Heart right ventricle (tissue), 16 donors: ENCODE measurements at regions not wholly inside any gene's neighbourhood (a gene's known extent, or its start where the extent isn't known, plus 50 kb on each side); places are given as distances from the start of the nearest gene placed in this dataset.

Source experiments
- ATAC-seq, 8 donors: fragments of 200-7000 bp; cut with Tn5 transposase; one replicate each; pipeline ENCODE4 v1.9.1; 2020; ENCODE audit warnings: mild to moderate bottlenecking in 8 of 8, moderate library complexity in 8 of 8, moderate number of reproducible peaks in 1 of 8
- DNase-seq, 2 donors: peaks; one replicate each; pipeline ENCODE4 v3.0.0-alpha.2; 2020
- H3K27ac ChIP-seq, 10 donors: fragments of 200-600 bp; sonication (generic) in 2 of 10; one replicate each; pipeline versions ENCODE4 v1.5.0 to v1.8.0; 2020 to 2022; ENCODE audit warnings: mild to moderate bottlenecking in 3 of 10
- H3K27me3 ChIP-seq, 7 donors: fragments of 200-600 bp; one replicate each; pipeline ENCODE4 v1.8.0; 2021 to 2022; ENCODE audit warnings: mild to moderate bottlenecking in 2 of 7
- H3K36me3 ChIP-seq, 9 donors: fragments of 200-600 bp; sonication (generic) in 1 of 9; one replicate each; pipeline versions ENCODE4 v1.5.0 to v1.8.0; 2020 to 2022; ENCODE audit warnings: mild to moderate bottlenecking in 2 of 9
- H3K4me1 ChIP-seq, 9 donors: fragments of 200-600 bp; sonication (generic) in 1 of 9; one replicate each; pipeline versions ENCODE4 v1.5.0 to v1.8.0; 2020 to 2022; ENCODE audit warnings: mild to moderate bottlenecking in 4 of 9
- H3K4me3 ChIP-seq, 10 donors: fragments of 200-600 bp; sonication (generic) in 2 of 10; one replicate each; pipeline versions ENCODE4 v1.5.0 to v1.8.0; 2020 to 2022; ENCODE audit warnings: mild to moderate bottlenecking in 7 of 10, moderate library complexity in 2 of 10
- H3K9me3 ChIP-seq, 11 donors: fragments of 200-600 bp in 10 of 11; sonication (generic) in 2 of 11; one replicate each; pipeline versions ENCODE4 v1.5.0 to v1.8.0; 2013 to 2022; ENCODE audit warnings: mild to moderate bottlenecking in 2 of 11, control low read depth in 1 of 11, moderate library complexity in 1 of 11
- WGBS, 2 donors: extraction: QIAGEN DNeasy Blood & Tissue Kit; methylation state at CpG; one replicate each; pipeline ENCODE4 v1.1.7; 2013; ENCODE audit warnings: inconsistent platforms in 1 of 2; 5-methylcytosine and 5-hydroxymethylcytosine counted together
- intact Hi-C, 10 donors: fragments of 100-400 bp; cut with DNase I; formaldehyde crosslinking; loops; one replicate each; pipeline versions ENCODE4 v1.11.1 to v1.14.2; 2022
- TF ChIP-seq, protein P1 (sequence below), 9 donors: fragments of 200-600 bp; sonication (generic) in 2 of 9; IDR thresholded peaks; one replicate each; pipeline versions ENCODE4 v1.5.0 to v1.8.0; 2021 to 2022; ENCODE audit warnings: antibody characterized with exemption in 9 of 9, mild to moderate bottlenecking in 5 of 9, moderate library complexity in 1 of 9
- donor health status: Arrhythmogenic right ventricular cardiomyopathy.
- donor health status: ischemic (EF 13 %, LVEDD 7.1; RV severe dilation, severe dysfunction).
- donor health status: healthy with polysubstance abuse.
- donor health status: DM: no; HTN: yes; CAD: no.
- donor health status: DM: no; HTN: no; CAD: no.
- donor health status: ischemic (EF 25% LVEDD 6.9; RV normal size, moderate dysfunction).
- donor health status: ischemic (EF 25% LVEDD 5.7; RV mildly dilated, moderate dysfunction).
- donor health status: healthy.
- donor health status: DM: yes; HTN: yes; CAD: no.
- donor health status: Ischemic cardiomyopathy.
- donor health status: ischemic (EF 35%, LVEDD 5.7; RV mildly dilated, moderate dysfunction).
- donor health status: nonischemic (EF 11% LVEDD 7.7; RV severe dilation, severe dysfunction).
- donor health status: DM: yes; HTN: yes; CAD: no.
- donor health status: PGD.
- donor health status: ischemic (EF 29% LVEDD 5.4; RV normal size, mild dysfunction).
- donor health status: nonischemic (EF 23%, LVEDD 6.1; RV moderate dilation, normal function).

DNA sequence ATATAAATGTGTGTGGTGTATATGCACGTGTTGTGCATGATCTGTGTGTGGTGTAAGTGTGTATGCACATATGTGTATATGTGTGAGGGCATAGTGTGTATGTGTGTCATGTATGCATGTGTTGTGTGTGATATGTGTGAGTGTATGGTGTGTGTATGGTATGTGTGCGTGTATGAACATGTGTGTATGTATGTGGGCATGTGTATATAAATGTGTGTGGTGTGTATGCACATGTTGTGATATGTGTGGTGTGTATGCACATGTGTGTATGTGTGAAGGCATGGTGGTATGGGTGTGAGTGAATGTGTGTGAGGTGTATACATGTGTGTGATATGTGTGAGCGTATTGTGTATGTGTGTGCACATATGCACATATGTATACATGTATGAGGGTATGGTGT is 198.7 kb downstream of the RBFOX3 start:
- Histone ChIP-seq H3K9me3 (no peaks in the 10 kb centered on the region), H3K4me1 (peaks cover 0 to under 1% (median 0%) of the 10 kb centered on the region in 9 donors), H3K36me3 (no peaks in the 10 kb centered on the region), H3K4me3 (no peak overlapping the region), H3K27me3 (peaks cover under 1 to 89% (median 73%) of the 10 kb centered on the region in 7 donors), H3K27ac (no peak overlapping the region)
- intact Hi-C loops: loop anchor here in 2 of 10 donors (5.0 to 10.0 kb wide), 2 partner anchors 293 to 295 kb away; no protein-coding TSS in a partner anchor
- ATAC-seq: no peak
- 85 to 90% methylated on average over 3 of the region's 3 CpGs for WGBS, 2 donors
- TF ChIP-seq, protein P1, sequence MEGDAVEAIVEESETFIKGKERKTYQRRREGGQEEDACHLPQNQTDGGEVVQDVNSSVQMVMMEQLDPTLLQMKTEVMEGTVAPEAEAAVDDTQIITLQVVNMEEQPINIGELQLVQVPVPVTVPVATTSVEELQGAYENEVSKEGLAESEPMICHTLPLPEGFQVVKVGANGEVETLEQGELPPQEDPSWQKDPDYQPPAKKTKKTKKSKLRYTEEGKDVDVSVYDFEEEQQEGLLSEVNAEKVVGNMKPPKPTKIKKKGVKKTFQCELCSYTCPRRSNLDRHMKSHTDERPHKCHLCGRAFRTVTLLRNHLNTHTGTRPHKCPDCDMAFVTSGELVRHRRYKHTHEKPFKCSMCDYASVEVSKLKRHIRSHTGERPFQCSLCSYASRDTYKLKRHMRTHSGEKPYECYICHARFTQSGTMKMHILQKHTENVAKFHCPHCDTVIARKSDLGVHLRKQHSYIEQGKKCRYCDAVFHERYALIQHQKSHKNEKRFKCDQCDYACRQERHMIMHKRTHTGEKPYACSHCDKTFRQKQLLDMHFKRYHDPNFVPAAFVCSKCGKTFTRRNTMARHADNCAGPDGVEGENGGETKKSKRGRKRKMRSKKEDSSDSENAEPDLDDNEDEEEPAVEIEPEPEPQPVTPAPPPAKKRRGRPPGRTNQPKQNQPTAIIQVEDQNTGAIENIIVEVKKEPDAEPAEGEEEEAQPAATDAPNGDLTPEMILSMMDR (IDR thresholded peaks at IDR 0.05): no peak
- no peak for DNase-seq

DNA sequence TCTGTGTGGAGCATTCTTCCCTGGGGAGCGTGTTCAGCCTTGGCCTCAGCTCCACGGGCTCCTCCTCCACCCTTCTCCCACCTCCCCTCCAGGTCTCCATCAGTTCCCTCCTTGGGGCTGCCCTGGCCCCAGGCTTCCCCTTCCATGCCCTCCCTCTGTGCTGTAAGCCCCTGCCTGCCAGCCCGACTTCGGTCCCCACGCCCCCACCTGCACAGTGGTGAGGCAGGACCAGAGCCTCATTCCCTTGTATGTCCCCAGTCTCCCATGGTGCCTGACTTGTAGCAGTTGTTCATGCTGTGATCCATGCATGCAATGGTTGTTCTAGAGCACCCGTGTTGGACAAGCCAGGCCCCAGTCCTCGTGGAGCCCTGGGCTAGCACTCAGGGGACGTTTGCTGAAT is 199.4 kb downstream of the RBFOX3 start:
- peaks cover 7 to 89% (median 73%) of the 10 kb centered on the region in 7 donors for H3K27me3 ChIP-seq
- DNase-seq: no peak

DNA sequence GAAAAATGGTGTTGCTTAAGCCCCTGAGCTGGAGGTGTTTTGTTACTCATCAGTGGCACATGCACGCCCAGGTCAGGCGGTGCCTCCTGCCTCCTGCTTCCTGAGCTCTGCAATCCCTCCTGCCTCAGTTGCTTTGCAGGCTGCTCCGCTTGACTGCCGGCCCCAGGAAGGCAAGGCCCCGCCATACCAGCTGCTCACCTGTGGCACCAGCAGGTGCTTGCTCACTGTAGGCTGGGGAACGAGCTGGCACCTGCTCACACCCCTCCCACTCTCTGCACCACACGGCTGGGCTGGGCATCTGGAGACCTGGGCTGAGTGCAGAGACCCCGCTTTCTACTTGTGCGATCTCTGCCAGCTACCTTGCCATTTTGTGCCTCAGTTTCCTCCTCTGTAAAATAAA is 200.2 kb downstream of the RBFOX3 start:
- 78 to 79% methylated on average over 9 of the region's 9 CpGs for WGBS, 2 donors
- Histone ChIP-seq H3K36me3 (no peaks in the 10 kb centered on the region), H3K27me3 (peaks cover 7 to 89% (median 73%) of the 10 kb centered on the region in 7 donors), H3K4me3 (no peak overlapping the region), H3K27ac (no peak overlapping the region), H3K9me3 (no peaks in the 10 kb centered on the region), H3K4me1 (peaks cover 0 to 13% (median 0%) of the 10 kb centered on the region in 9 donors)
- ATAC-seq (no peak), DNase-seq (no peak)
- intact Hi-C loops: loop anchor here in 2 of 10 donors (5.0 to 10.0 kb wide), 2 partner anchors 294 to 297 kb away; no protein-coding TSS in a partner anchor
- TF ChIP-seq, protein P1 (IDR thresholded peaks at IDR 0.05): no peak

More for the DNA sequence above, 199.4 kb downstream of the RBFOX3 start:
- 64 to 71% methylated on average over 8 of the region's 8 CpGs for WGBS, 2 donors
- intact Hi-C loops: loop anchor here in 2 of 10 donors (5.0 to 10.0 kb wide), 2 partner anchors 293 to 296 kb away; no protein-coding TSS in a partner anchor
- Histone ChIP-seq H3K9me3 (no peaks in the 10 kb centered on the region), H3K4me3 (no peak overlapping the region), H3K27ac (no peak overlapping the region), H3K4me1 (peaks cover 0 to 8% (median 0%) of the 10 kb centered on the region in 9 donors), H3K36me3 (no peaks in the 10 kb centered on the region)
- ATAC-seq: no peak
- TF ChIP-seq, protein P1 (IDR thresholded peaks at IDR 0.05): no peak

DNA sequence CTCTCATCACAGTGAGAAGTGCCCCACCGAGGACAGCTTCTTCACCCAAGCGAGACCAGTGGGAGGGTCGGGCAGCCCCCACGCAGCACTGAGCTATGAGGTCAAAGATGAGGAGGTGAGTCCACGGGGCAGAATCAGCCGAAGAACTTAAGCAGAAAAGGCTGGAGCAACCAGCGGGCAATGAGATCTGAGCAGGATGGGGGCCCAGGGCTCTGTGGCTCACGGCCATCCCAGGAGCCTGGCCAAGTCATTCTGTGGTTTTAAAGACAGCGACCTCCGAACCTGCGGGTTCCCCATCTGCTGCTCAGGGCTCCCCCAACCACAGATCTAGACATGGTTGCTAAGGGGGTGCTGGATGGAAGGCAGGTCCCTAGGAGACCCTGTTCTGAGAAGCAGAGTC is 202.6 kb downstream of the RBFOX3 start:
- H3K4me1 ChIP-seq: peaks cover 0 to 13% (median 0%) of the 10 kb centered on the region in 9 donors
- H3K9me3 ChIP-seq: no peaks in the 10 kb centered on the region
- 46 to 57% methylated on average over 11 of the region's 11 CpGs for WGBS, 2 donors
- H3K4me3 ChIP-seq: no peak overlapping the region
- no peaks in the 10 kb centered on the region for H3K36me3 ChIP-seq
- intact Hi-C loops: loop anchor here in 2 of 10 donors (10.0 kb wide), 1 partner anchor 297 kb away; no protein-coding TSS in a partner anchor
- DNase-seq (no peak), ATAC-seq (no peak)
- no peak overlapping the region for H3K27ac ChIP-seq
- H3K27me3 ChIP-seq: peaks cover 7 to 85% (median 56%) of the 10 kb centered on the region in 7 donors
- TF ChIP-seq, protein P1 (IDR thresholded peaks at IDR 0.05): no peak
